GM19468 (cell line): ENCODE measurements at regions not wholly inside any gene's neighbourhood (a gene's known extent, or its start where the extent isn't known, plus 50 kb on each side); places are given as distances from the start of the nearest gene placed in this dataset.
A peak's percentile ranks its signal among the peaks of the same experiment; 100 is the strongest.

Source experiments
- ATAC-seq: cut with Tn5 transposase; IDR thresholded peaks from one replicate; pipeline ENCODE4 v1.9.1; 2021; ENCODE audit warnings: mild to moderate bottlenecking, moderate library complexity, moderate number of reproducible peaks; ENCODE audit not compliant: unreplicated experiment; ENCODE audit errors: extremely low read depth

DNA sequence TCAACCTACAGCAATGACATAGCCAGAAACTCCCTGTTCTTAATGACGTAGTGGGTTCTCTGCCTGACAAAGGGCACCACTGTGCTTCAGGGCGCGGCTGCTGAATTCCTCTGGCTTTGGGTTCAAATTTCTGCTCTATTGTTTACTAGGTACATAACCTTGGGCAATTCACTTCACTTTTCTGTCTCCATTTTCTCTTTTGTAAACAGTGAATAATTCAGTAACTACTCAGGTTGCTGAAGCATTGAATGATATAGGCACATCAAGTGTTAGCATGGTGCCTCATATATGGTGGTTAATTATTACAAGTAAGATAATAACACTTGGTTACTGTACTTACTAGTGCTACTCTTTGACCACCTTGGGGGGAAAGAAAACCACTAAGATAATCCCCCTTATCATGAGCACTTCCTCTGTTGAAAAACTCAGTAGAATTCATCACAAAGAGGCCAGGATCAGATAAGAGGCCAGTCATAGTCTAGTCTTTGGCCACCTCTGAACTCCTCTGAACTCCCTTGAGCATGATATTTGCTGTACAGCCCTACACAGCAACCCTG is 92.0 kb upstream of the AHR start:
- ATAC-seq, result no peak

DNA sequence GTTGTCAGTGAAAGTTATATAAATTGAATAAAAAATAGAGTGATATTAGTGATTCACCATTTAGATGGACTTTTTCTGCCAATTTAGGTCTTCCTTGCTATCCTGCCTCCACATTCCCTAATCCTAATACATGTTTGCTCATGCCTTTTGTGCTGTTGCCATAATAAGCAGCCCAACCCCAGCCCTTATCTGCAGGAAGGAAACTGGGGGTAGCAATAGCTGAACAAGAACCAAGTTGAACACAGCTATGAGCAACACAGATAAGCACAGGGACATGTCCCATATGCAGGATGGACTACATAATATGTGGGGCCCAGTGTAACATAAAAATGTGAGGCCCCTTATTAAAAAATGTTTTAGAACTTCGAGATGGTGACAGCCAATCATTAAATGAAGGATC is 91.2 kb upstream of the AHR start:
- no peak for ATAC-seq

DNA sequence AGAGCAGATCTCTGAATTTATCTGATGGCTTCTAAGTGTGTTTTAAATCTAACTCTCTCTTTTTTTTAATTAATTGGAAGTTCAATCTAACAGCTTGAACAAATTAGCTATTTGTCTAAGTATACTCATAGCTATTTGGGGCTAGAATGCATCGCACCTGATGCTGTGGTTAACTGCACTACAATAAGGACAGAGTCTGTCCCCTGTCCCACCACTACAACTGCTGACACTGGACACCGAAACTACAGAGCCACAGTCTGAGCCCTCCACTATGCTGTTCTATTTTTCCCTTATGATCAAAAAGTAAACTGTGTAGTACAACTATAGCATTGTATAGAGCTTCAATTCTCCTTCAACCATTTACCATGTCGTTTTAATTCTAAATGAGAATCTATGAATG is 89.4 kb upstream of the AHR start:
- no peak for ATAC-seq

DNA sequence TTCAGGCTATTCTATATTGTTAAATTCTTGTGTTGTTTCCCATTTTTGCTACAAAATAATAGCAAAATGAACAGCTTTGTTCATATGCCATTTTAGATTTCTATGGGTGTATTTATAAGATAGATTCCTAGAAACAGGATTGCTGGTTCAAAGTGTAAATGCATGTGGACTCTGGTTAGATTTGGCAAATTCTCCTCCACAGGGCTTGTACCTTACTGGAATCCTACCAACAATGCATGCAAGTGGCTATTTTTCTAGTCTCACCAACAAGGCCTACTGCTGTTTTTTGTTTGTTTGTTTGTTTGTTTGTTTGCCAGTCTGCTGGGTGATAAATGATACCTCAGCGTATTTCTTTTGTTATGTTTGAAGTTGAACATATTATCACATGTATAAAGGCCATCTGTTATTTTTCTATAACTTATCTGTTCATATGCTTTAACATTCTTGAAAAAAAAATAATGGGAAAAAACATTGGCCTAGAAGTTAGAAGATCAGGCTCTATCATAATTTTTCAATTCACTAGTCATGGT is 87.1 kb upstream of the AHR start:
- no peak for ATAC-seq

DNA sequence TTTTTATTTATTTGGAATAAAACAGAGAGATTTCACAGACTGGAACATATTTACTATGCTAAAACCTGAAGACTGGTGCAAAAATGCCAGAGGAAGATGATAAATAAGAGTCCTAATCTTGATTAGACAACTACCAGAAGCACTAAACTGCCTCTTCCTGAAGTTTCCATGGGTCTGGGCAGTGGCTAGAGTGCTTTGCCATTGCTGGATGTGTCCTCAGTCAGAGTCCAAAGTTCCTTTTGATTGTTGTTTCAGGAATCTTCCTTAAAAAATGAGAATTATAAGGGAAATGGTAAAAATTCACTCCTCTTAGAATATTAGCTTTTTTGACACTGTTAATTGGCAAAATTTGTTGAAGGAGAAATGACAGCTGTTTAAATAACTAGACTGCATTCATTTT is 86.3 kb upstream of the AHR start:
- ATAC-seq, result no peak

DNA sequence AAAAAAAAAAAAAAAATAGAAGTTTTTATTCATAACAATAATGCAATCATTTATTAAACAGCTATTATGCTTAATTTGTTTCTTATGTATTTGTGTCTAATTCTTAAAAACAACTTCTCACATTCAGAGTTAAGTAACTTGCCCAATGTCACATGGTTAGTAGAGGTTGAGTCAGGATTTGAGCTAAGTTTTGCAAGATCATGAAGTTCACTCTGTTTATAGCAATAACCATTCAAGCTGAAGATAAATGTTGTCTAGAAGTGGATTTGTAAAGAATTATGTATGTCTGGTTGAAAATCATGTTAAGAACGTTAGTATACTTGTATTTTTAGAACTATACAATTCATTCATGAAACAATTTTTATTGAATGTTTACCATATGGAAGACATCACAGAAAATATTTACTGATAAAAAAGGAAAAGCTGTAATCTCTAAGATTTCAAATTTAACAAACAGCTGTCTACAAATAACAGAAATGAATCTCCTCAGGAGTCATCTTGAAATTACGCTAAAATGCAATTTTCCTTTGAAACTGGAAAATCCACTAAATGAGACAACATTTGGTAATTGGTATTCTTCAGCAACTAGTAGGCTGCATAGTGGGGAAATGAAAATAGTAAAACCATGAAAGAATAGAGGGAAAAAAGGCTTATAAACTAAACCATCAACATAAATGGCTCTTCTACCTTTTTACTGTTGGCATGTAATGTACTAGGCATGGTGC is 70.5 kb upstream of the AHR start:
- ATAC-seq, result no peak

DNA sequence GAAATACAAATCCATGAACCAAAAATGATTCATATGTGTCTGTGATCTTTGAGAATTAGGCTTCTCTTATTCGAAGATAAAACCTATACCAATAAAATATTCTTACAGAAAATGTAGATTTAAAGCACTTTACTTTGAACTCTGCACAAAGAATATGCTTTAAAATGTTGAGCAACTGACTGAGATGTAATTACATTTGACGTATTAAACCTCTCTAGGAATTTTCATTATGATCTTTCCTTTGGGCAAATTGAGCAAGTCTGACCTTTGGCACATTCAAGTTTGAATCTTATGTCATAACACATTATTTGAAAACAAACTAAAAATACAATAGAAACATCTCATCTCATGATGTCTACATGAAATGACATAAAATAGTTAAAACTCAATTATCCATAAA is 69.2 kb upstream of the AHR start:
- ATAC-seq, result no peak

DNA sequence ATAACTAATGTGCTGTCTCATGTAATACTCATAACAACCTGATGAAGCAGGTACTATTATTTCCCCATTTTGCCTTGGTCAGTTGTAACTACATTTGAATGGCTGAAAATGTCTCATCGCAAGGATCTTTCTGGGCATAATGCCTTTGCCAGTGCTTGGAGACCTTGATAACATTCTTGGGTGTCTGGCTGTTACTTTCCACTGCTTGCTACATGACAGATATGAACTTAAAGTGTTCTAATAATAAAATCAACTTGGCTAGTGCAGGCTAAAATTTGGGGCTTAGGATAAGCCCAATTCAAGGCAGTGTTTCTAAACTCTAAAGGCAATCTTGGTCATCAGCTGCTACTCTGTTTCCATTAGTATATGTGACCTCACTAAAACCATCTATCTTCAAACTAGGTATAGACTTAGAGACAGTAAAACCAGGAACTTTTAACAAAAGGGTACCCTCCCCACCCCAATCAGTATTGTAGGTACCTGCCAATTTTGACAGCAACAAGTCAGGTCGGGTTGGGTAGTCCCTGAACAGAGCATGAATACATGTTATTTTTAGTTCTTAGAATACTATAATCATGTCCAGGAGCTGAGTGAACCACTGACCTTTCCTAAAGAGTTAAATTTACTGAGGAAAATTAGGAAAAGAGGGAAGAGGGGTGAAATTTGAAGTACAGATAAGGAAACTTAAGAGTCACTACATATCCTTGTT is 68.2 kb upstream of the AHR start:
- no peak for ATAC-seq

DNA sequence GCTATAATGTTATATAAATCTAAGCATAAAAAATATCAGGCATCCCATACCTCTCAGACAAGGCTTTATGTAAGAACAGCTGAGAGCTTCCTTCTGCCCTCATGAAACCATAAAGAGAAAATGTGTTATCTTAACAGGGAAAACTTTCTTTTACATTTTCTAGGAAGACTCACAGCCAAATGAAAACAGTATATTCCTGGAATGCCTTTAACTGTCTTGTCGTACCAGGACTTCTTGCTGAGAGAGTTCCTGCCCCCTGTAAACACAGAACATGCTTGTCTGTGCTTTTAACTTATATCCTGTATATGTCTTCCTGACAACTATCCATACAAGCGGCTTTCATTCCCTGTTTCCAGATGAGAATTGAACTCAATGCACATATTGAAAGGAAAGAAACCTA is 64.8 kb upstream of the AHR start:
- no peak for ATAC-seq

DNA sequence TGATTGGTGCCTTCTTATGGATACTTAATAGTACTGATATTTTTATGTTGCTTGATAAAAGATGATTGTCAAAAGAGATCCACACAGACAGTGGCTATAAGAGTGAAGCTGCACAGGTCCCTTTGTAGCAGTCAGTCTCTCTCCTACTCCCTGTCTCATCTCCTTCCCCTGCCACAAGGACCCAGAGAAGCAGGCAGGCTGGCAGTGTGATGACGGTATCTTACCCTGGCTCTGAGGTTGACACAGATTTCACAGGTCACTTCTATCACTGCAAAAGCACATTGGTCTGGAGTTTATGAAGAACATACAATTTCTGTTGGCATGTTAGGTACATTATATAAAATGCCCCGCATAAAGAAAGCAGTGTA is 64.4 kb upstream of the AHR start:
- ATAC-seq, result no peak

DNA sequence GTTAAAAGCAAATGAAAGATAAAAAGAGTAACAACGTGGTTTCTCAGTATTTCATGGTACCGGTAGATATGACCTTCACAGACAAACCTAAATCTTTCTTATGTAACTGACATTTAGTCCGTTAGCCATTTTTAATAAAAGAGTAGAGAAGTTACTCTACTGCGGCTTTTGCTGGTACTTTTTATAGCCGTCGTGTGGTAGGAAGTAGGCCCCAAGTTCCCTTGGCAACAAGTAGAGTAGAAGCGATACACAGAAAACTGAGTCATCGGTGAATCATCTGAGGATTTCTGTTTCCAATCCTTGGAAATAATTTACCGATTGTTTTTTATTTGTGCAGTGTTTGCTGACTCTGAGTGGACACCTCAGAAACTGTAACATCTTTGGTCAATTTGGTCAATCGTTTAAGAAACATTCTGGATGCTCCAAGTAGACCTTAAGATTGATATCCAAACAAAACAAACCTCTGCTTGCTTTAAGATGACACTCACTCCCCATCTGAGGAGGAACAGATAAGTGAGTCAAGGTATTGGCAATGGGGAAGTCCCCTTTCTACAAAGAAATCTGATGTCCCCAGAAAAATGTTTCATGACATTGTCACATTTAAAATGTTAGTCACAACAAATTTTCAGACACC is 63.9 kb upstream of the AHR start:
- ATAC-seq, result peak; percentile 97

DNA sequence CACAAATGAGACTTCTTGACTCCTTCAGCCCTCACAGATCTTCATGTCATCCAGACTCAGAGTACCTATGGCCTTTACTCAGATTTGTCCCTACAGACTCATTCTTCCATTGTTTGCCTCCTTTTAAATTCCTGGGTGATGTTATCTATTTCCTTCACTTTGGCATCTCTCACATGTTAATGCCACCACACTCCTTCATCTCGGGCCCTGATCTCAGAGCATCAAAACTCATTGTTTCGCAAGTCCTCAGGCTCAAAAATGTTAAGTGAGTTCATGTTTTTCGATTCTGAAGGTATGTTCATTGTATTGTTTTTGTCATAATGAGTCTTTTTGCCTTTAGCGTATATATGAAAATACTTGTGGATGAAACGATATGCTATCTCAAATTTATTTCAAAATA is 62.3 kb upstream of the AHR start:
- no peak for ATAC-seq

DNA sequence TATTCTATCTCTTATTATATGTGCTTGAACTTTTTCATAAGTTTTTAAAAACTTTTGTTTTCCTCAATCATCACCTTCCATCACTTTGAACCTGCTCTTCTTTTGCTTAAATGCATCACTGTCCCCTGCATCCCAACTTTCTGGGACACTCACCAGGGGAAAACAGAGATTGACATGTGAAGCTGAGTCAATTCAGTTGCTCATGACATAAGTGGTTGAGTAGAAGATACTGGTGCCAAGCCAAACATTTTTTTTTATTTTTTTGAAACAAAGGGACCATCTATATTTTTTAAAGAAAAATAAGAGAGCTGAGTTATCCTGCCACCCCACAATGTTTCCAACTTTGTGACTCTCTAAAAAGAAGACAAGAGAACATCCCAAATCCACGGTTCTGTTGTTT is 61.8 kb upstream of the AHR start:
- no peak for ATAC-seq

DNA sequence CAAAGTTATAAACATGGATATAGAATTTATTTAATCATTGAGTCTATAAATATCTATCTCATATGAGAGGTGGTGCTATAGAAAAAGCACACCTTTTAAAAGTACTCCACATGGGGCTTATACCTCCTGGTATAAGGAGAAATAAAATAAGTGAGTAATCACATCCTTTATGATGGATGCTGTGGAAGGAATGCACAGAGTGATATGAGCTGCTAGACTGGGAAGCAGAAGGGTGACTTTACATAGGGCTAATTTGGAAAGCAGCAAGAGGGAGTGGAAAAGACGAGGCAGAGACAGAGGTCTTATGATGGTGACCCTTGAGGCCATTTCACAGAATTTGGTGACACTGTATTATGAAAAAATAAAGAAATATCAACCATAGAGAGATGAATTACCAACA is 59.4 kb upstream of the AHR start:
- ATAC-seq, result no peak

DNA sequence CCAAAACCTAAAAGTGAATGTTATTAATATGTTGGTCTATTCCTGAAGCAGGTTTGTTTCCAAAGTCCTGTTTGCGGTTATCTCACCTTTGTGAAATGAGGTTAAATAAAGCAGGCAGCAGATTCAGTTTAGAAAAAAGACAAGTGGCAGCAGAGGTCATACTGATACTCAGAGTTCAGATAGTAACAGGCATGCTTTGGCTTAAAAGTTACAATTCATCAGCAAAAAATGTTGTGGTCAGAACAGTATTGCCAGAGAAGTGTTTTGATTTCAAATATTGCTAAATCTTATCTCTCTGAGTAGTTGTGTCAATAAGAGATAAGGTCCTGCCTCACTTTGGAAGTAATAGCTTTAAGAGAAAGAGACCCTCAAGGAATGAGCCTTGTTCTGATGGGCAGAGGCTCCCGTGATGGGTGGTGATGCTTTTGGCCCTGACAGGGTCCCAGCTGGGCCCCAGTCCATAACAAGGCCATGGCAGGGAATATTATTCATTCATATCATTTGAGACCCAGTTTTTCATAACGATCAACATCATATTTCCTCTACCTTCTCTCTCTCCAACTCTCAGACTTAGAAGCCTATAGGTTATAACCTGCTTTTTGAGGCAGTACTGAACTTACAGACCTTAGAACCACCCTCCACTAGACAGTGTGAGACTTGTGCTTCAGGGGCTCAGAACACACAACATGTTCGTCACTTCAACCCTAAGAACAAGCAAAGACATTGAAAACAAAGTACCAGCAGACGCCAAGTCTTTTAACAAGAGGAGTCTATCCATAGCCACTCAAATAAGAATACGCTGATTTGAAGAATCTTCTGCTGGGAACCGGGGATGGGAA is 58.5 kb upstream of the AHR start:
- ATAC-seq, result no peak

DNA sequence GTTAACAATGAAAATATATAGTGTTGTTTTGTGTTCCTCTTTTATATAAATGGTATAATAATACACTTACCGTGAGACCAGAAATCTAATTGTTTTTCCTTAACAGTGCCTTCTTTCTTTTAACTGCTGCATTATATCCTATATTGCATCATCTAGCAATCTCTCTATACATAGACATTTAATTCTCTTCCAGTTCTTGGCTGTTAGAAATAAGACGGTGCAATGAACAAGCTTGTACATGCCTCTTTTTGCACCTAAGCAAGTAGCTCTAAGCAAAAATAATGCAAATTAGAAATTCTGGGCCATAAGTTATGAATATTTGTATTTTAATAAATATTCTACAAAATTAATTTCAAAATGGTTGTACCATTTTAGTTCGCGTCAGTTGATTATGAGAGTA is 55.9 kb upstream of the AHR start:
- ATAC-seq, result no peak

DNA sequence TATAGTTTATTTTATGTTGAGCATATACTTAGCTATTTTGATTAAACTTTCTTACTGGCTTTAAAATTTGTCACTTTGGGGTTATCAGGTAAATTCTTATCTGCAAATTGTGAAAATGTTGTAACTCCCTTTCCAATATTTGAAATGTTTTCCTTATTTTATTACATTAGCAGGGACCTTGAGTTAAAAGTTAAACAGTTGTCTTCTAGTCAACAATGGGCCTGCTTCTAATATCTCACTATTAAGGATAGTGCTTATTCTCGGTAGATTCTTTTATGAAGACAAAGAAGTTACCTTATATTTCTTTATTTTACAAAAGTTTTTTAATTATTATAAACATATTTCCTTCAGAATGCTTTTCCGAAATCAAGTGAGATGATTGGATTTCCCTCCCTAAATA is 53.7 kb upstream of the AHR start:
- ATAC-seq, result no peak

DNA sequence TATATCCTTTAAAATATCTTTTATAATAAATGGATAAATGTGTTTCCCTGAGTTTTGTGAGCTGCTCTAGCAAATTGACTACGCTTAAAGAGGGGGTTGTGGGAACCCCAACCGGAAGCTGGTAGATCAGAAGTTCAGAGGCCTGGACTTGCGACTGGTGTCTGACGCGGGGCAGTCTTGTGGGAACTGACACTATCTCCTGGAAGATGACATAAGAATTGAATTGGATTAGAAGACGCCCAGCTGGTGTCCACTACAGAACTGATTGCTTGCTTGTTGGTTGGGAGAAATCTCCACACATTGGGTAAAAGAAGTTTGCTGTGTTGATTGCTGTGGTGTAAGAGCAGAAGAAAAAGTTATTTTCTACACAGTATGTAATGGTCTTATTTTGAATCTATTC is 51.1 kb upstream of the AHR start:
- no peak for ATAC-seq

DNA sequence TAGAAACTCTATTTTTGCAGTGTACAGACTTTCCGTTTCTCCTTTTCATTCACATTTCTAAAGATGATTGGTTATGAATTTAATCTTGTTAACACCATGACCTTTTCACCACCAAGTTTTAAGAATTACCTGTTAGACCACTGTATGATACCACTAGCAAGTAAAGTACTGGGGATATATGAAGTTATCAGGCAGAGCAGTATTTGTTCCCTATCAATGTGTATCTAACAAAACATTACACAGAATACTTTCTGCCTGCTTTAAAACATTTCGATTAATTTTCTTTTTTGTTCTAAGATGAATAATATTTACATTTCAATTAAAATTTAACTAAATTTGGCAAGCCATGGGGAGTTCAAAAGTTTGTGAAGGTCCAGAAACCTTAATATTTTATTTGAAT is 49.9 kb upstream of the AHR start:
- no peak for ATAC-seq
